ENCODE measurements at regions not wholly inside any gene's neighbourhood (a gene's known extent, or its start where the extent isn't known, plus 50 kb on each side); places are given as distances from the start of the nearest gene placed in this dataset.

DNA sequence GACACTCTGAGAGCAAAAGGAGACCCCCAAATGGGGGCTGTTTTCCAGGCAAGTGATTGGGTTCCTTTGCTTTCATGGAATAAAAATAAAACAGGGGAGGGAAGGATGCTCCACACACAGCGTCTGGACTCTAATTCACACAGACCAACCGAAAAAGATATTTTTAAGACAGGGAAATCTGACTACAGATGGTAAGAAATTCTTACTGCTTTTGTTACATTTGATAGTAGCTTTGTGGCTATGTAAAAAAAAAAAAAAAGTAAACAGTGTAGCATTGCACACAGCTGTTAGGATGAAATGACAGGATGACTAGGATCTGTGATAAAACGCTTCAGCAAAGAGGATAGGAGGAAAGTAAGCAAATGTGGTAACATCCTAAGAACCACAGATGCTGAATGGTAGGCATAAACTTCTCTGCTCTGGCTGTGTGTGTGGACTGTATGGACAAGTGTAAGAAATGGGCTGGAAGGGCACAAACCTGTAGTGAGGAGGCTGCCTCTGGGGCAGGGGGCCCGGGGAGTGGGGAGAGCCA, 207.6 kb downstream of the ANAPC1 start:
- DNase-seq = no peak

DNA sequence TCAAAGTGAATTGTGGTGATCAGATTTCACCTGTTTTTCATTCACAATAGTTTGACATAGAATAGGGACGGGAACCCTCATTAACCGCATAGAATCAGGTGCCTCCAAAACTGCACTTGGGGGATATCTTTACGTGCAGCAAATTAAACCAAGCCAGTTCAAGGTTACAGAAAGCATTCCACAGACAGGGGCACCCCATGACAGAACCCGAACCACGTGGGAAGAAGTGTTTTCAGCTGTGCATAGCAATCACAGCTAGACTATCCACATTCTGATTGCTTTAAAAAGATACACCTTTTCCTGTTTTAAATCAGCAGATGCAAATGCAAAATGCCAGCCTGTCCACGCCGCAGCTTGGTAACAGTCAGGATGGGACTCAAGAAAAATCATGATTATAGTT, 205.8 kb downstream of the ANAPC1 start:
- no peak for DNase-seq

DNA sequence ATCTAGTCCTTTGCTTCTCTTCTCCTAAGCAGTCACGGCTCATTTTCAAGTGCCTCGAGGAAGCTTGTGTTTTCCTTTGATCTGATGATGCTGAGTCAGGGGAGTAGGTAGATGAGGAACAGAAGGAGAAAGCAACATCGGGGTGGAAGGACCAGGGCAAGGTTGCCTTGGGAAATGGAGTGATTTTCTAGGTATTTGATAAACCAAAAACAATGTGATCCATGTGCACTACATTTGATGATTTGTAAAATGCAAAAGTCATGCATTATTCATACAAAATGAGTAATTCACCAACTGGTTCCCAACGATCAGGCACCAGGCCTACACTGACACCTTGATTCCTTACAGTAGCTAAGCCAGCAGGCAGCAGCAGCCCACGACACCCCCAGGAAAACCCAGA, 205.3 kb downstream of the ANAPC1 start:
- no peak for DNase-seq

GRCh38 chr2:111679202-111679601, 204.8 kb downstream of the ANAPC1 start:
- DNase-seq = no peak

DNA sequence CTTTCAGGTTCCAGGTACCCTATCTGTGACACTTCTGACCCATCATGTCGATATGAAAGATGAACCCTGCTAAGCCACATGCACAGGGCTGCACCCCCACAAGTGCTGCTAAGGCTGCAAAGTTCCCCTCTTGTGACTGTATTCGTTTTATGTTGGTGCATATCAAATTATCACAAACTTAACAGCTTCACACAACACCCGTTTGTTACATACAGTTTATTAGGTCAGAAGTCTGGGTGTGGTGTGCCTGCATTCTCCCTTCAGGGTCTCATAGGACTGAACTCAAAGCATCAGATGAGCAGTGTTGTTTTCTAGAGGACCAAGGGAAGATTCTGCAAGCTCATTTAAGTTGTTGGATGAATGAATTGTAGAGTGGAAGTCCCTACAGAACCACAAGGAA, 199.4 kb downstream of the ANAPC1 start:
- DNase-seq = no peak

DNA sequence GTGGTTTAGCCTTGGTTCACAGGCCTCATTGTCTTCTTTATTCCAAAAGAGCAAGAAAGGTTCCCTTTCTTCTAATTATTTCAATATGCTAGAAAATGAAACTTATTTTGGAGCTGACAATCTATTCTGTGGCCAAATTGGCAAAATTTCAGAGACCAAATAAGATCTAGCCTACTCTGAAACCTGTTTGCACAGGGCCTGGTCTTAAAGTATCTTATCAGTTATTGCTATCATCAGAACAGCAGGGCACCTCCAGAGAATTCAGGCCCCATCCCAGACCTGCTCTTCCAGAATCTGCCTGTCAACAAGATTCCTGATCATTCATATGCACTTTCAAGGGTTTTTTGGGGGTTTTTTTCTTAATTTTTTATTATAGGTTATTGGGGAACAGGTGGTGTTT, 198.7 kb downstream of the ANAPC1 start:
- DNase-seq = no peak

DNA sequence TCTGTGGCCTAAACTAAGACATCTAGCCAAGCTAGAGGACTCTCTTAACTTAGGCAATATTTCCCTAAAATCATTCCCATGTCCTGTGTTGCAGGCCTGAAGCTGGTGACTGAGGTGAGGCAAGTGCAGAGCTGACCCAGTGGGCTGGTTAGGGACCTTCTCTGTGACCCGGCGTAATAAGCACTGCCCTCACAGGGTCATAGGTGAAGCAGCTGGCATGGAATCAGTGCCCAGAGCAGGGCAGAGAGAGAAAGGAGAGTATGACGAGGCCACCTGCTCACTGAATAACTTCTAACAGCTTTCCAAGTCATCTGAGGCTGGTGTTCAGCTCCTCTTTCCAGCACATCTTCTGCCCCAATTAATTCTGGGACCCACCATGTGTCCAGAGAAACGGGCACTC, 197.0 kb downstream of the ANAPC1 start:
- no peak for DNase-seq

GRCh38 chr2:111687911-111688310, 196.1 kb downstream of the ANAPC1 start:
- DNase-seq = no peak

DNA sequence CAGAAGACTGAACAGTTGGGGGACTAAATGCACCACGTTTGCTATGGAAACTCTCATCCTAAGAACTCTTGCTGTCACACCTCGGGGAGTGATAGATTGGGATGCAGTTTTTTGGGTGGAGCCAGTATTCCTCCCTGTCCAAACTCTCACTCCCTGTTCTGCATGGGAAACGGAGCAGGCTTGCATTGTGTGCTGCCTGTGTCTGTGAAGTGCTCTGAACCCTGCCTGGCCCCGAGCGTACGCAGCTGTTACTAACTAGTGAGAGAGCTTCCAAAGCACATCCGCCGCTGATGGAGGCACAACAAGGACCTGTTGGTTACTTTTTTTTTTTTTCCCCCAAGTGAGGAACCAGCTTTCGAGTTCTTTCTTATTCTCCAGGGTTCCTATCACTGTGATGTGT, 195.5 kb downstream of the ANAPC1 start:
- no peak for DNase-seq

DNA sequence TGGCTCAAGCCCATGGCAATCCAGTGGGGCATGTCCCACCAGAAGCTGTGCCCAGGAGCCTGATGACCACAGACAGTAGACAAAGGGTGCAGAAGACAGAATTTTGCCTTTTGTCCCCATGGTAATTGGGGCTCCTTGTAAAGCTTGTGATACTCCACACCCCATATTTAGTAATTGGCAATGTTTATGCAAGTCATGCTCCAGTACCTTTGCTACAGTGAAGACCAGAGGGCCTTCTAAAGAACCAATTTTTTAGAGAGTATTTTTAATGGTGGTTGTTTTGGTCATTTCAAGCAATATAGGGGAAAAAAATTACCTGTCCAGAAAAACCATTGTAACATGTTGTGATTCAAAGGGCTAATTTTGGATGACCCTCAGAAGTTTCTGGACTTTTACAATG, 194.8 kb downstream of the ANAPC1 start:
- DNase-seq = no peak

GRCh38 chr2:111689941-111690340, 194.1 kb downstream of the ANAPC1 start:
- no peak for DNase-seq

DNA sequence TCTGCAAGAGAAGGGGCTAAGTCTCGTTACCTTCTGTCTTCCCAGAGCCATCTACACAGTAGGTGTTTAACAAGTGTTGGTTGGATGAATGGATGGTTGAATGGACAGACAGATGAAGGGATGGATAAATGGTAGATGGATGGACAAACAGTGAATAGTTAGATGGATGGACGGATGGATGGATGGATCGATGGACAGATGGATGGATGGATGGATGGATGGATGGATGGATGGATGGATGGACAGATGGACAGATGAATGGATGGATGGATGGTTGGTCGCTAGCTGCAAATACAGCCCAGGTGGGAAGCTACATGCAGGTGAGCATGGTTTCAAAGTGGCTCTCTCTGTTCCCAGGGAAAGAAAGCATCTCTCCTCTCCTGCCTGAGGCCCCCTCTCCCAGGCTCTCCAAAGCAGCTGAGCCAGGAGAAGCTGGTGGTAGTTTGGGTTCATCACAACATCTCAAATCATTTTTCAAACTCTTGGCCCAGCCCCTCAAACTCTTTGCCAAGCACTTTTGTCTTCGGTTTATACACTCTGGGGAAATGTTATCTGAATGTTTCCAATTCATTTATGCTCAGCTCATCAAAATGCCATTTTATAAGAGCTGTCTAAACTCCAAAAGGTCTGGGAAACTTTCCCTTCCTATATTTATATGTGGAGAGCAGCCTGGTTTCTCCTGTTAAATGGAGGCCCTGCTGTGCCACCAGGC, 192.7 kb downstream of the ANAPC1 start:
- DNase-seq = no peak

GRCh38 chr2:111692311-111692710, 191.7 kb downstream of the ANAPC1 start:
- no peak for DNase-seq

DNA sequence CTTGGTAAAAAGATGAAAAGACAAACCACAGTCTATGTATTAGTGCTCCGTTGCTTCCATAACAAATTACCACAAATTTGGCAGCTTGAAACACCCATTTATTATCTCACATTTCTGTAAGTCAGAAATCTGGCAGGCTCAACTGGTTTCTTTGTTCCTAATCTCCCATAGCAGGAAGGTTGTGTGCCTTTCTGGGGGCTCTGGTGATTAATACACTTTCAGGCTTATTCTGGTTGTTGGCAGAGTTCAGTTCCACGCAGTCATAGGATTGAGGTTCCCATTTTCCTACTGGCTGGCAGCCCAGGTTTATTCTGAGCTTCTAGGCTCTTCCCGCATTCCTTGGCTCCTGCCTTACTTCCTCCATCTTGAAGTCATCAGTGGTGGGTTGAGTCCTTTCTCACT, 189.3 kb downstream of the ANAPC1 start:
- no peak for DNase-seq

- no peak for DNase-seq
Observed at GRCh38 chr2:111695441-111696007, 188.5 kb downstream of the ANAPC1 start.

- no peak for DNase-seq
Observed at GRCh38 chr2:111696226-111696625, 187.8 kb downstream of the ANAPC1 start.

DNA sequence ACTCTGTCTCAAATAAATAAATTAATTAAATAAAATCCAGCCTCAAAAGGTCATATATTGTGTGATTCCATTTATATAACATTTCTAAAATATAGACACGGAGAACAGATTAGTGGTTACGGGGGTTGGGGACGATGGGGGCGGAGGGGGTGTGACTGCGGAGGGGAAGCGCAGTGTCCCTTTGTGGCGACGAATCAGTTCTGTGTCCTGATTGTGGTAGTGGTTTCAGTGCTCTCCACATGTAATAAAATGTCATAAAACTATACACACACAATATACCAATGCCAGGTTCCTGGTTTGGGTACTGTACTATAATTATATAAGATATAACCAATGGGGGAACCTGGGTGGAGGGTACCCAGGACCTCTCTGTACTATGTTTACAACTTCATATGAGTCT, 186.4 kb downstream of the ANAPC1 start:
- DNase-seq = no peak

- no peak for DNase-seq
Observed at GRCh38 chr2:111698089-111698488, 185.9 kb downstream of the ANAPC1 start.

- DNase-seq = peak; percentile 63
Observed at GRCh38 chr2:111698743-111699554, 185.0 kb downstream of the ANAPC1 start.

DNA sequence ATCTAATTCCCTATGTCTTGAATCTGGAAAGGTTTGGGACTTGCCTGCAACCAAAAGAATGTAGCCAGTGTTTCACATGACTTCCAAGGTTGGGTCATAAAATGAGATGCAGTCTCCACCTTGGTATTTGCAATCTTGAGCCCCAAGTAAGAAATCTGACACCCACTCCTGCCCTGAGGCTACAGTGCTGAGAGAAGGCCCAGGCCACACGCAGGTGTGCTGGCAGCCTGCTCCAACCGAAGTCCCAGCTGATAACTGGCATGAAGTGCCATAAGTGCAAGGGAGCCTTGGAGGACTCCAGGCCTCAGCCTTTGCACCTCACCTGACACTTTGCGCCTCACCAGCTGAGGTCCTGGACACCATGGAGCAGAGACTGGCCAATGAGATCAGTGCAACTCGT, 182.7 kb downstream of the ANAPC1 start:
- DNase-seq = no peak

- no peak for DNase-seq
Observed at GRCh38 chr2:111701798-111702118, 182.2 kb downstream of the ANAPC1 start.

DNA sequence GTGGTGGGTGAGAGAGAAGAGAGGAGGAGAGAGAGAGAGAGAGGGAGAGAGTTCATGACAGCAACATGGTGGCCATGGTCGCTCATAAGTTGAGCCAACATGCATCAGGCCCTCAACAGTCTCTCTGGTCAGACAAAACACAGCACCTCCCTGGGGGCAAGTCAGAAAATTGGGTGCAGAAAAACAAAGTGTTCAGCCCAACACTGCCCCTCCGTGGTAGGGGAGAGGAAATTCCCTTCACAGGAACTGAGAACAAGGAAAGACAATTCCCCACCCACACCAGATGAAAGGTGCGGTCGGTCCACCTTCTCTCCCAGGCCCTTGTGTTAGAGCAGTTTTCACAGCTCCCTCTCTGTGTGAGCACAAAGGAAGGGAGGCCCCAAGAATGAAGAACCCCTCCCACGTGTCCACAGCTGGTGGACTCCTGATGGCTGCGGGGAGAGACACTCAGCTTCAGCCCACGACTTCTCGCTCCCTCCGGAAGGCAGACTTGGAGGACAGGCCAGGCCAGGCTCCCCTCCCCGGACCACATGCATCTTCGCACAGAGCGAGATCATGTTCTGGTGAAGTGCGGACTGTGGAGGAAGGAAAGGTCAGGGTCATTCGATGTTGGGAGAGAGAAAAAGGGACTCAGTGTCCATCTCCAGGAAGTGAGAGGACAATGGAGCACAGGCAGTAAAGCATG, 181.7 kb downstream of the ANAPC1 start:
- DNase-seq = no peak

- DNase-seq = no peak
Observed at GRCh38 chr2:111702804-111703196, 181.2 kb downstream of the ANAPC1 start.

GRCh38 chr2:111703759-111704158, 180.2 kb downstream of the ANAPC1 start:
- DNase-seq = no peak

Measured in NCI-H510A (cell line).